ENCODE measurements at regions not wholly inside any gene's neighbourhood (a gene's known extent, or its start where the extent isn't known, plus 50 kb on each side); places are given as distances from the start of the nearest gene placed in this dataset.

DNA sequence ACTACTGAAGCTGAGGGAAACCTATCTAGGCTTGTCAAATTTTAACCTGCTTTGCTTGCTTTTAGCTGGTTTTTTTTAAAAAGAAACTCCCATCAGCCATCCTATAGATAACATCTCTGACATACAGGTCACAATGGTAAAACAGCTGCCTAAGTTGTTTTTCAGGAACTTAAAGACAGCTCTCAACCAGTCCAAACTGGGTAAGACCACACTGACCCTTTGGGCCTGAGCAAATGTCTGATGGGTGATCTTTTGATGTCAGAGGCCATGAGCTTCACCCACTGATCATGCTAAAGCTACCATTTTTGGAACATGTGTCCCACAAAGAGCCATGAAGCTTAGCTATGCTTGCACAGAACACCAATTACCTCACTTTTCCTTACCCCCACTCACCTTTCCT is 50.0 kb upstream of the TANC1 start (continued):
- TF ChIP-seq RNF2 (IDR thresholded peaks at IDR 0.05; ENCODE audit: borderline replicate concordance, low read depth, low read length, missing control alignments, poor library complexity, severe bottlenecking) (no peak), CREB1 (IDR thresholded peaks at IDR 0.05) (no peak), JUND (IDR thresholded peaks at IDR 0.05; ENCODE audit: low read length) (no peak)
